ENCODE measurements at regions not wholly inside any gene's neighbourhood (a gene's known extent, or its start where the extent isn't known, plus 50 kb on each side); places are given as distances from the start of the nearest gene placed in this dataset.

DNA sequence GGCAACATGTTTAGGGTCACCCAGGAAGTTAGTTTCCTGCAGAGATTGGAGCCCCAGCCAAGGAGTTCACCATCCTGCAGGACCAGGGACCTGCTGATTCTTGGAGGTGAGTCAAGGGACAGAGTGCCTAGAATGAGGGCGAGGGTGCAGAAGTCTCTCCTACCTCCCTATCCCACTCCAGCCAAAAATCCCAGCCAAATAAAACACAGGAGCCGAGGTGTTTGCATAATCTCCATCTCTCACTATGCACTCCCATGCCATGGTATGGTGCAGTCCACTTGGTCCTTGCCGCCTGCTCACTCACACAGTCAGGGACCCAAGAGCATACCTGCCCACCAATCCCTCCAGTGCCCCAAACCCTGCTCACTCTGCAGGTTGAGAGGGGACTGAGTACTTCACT lies 294.2 kb downstream of the UACA start:
- intact Hi-C loops (cut with micrococcal nuclease) (no loop called here), in situ Hi-C loops (cut with MboI) (no loop called here)
- TF ChIP-seq TCFL5 (CRISPR knock-in tag; conservative IDR thresholded peaks at IDR 0.05) (no peak), COPS2 (conservative IDR thresholded peaks at IDR 0.05) (no peak), SMARCA4 (IDR thresholded peaks at IDR 0.05) (no peak), MECOM (CRISPR knock-in tag; IDR thresholded peaks at IDR 0.05) (no peak), STAT5B (CRISPR knock-in tag; IDR thresholded peaks at IDR 0.05) (no peak)
- TF ChIP-seq, protein P1, sequence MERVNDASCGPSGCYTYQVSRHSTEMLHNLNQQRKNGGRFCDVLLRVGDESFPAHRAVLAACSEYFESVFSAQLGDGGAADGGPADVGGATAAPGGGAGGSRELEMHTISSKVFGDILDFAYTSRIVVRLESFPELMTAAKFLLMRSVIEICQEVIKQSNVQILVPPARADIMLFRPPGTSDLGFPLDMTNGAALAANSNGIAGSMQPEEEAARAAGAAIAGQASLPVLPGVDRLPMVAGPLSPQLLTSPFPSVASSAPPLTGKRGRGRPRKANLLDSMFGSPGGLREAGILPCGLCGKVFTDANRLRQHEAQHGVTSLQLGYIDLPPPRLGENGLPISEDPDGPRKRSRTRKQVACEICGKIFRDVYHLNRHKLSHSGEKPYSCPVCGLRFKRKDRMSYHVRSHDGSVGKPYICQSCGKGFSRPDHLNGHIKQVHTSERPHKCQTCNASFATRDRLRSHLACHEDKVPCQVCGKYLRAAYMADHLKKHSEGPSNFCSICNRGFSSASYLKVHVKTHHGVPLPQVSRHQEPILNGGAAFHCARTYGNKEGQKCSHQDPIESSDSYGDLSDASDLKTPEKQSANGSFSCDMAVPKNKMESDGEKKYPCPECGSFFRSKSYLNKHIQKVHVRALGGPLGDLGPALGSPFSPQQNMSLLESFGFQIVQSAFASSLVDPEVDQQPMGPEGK (CRISPR knock-in tag; IDR thresholded peaks at IDR 0.05; ENCODE audit: borderline replicate concordance) = no peak
- TF ChIP-seq, protein P2, sequence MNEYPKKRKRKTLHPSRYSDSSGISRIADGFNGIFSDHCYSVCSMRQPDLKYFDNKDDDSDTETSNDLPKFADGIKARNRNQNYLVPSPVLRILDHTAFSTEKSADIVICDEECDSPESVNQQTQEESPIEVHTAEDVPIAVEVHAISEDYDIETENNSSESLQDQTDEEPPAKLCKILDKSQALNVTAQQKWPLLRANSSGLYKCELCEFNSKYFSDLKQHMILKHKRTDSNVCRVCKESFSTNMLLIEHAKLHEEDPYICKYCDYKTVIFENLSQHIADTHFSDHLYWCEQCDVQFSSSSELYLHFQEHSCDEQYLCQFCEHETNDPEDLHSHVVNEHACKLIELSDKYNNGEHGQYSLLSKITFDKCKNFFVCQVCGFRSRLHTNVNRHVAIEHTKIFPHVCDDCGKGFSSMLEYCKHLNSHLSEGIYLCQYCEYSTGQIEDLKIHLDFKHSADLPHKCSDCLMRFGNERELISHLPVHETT (CRISPR knock-in tag; conservative IDR thresholded peaks at IDR 0.05 in 1 of 2, IDR thresholded peaks at IDR 0.05 in 1 of 2) = no peak
- H3K4me3 ChIP-seq = no peak overlapping the region
- no peak for DNase-seq (ENCODE audit: extremely low read depth in 1 of 4, low spot score in 3 of 4)
- FAIRE-seq = no peak
- peaks cover 20 to 44% of the 10 kb centered on the region in 2 experiments for H3K27me3 ChIP-seq (ENCODE audit: control insufficient read depth in 2 of 2, insufficient read depth in 2 of 2, low read length in 2 of 2)
- H4K20me1 ChIP-seq (replicated peaks; ENCODE audit: control insufficient read depth, insufficient read depth, low read length) = no peaks in the 10 kb centered on the region
- ATAC-seq = no peak
- H3K4me1 ChIP-seq (replicated peaks in 1 of 2; ENCODE audit: control insufficient read depth in 2 of 2, insufficient read depth in 2 of 2, low read length in 2 of 2) = no peaks in the 10 kb centered on the region; a peak in 1 of 5 replicates
- H3K36me3 ChIP-seq (ENCODE audit: control insufficient read depth, insufficient read depth, low read length) = no peaks in the 10 kb centered on the region
- no peak overlapping the region for H3K4me2 ChIP-seq (ENCODE audit: insufficient read depth, low read length)
- no peak overlapping the region for H3K27ac ChIP-seq (ENCODE audit: extremely low read depth, low read depth, low read length)
- no peak overlapping the region for H3K9ac ChIP-seq (ENCODE audit: insufficient read depth in 1 of 2, low read depth in 2 of 2, low read length in 2 of 2)
- no peak overlapping the region for H2AFZ ChIP-seq (ENCODE audit: low read depth, low read length)
- no peaks in the 10 kb centered on the region for H3K9me3 ChIP-seq (replicated peaks; ENCODE audit: control insufficient read depth, insufficient read depth, low read depth, low read length)
- CTCF ChIA-PET (ENCODE audit: low intra/inter-chr PET ratio) = no interaction called here
- POLR2A ChIA-PET = no interaction called here
- WGBS (ENCODE audit: insufficient coverage, low coverage, missing lambda C conversion rate) = 6% methylated on average over 3 of the region's 3 CpGs
- no peaks in the 10 kb centered on the region for H3K79me2 ChIP-seq (ENCODE audit: control insufficient read depth, insufficient read depth, low read length)
- H3K9me1 ChIP-seq (ENCODE audit: control insufficient read depth, insufficient read depth, low read length) = no peaks in the 10 kb centered on the region
- BruUV-seq (replicated peaks) = no TSS peak
